OCI-LY1 (cell line): ENCODE measurements at regions not wholly inside any gene's neighbourhood (a gene's known extent, or its start where the extent isn't known, plus 50 kb on each side); places are given as distances from the start of the nearest gene placed in this dataset.

Experiments used
- CTCF ChIP-seq: fragments of 200-600 bp; sonication (generic), shearing (Covaris generic); IDR thresholded peaks from 2 replicates; pipeline ENCODE4 v1.5.1; 2017; ENCODE audit warnings: mild to moderate bottlenecking, antibody characterized with exemption, low read length, moderate library complexity, mixed read lengths
- EZH2 ChIP-seq: fragments of 200-600 bp; sonication (generic), shearing (Covaris generic); IDR thresholded peaks from 2 replicates; pipeline ENCODE4 v1.8.0; 2017; ENCODE audit warnings: borderline replicate concordance, mixed run types, mild to moderate bottlenecking, antibody characterized with exemption, low read length, moderate library complexity, mixed read lengths

- TF ChIP-seq CTCF (no peak), EZH2 (no peak)
These were observed 1339.8 kb downstream of the OLFM4 start for GRCh38 chr13:54368387-54368786.
